HG02571 (cell line): ENCODE measurements at regions not wholly inside any gene's neighbourhood (a gene's known extent, or its start where the extent isn't known, plus 50 kb on each side); places are given as distances from the start of the nearest gene placed in this dataset.

ENCODE experiments used
- ATAC-seq: cut with Tn5 transposase; IDR thresholded peaks from one replicate; pipeline ENCODE4 v1.9.1; 2021; ENCODE audit warnings: mild to moderate bottlenecking, moderate library complexity; ENCODE audit not compliant: unreplicated experiment

GRCh38 chr6:100138346-100139022, 144.5 kb upstream of the MCHR2 start:
- no peak for ATAC-seq

DNA sequence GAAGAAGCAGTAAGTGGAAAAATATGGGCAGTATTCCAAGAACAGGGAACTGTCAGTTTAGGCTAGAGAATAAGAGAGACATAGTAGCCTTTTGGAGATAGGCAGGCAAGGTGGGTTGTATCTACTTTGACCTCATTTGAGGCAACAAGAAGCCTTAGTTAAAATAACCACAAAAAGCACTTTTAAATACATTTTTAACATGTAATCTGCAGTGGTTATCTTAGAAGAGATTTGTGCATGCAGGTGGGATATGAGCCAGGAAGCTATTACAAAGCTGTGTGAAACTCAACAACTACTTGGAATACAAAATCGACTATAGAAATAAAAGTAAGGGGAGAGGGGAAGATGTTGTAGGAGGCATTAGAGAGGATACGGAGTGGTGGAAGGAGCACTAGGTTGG, 143.7 kb upstream of the MCHR2 start:
- ATAC-seq: no peak

DNA sequence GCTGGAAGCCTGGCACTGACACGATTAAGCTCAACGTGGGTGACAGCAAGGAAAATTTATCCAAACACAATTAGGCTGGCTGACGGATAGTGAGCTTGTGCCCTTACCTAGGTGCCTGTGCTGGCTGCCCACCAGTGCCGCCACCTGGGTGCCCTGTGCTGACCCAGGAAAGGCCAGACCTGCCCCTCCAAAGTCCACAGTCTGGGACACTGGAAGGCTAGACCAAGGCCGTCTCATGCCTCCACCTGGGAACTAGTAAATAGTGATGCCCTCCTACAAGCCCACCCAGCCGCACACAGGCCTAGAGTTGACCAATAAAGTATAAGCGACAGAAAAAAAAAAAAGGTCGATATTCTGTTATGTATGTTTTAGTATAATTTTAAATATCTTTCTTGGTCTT, 142.6 kb upstream of the MCHR2 start:
- ATAC-seq: no peak

GRCh38 chr6:100135977-100136376, 142.0 kb upstream of the MCHR2 start:
- ATAC-seq: no peak

DNA sequence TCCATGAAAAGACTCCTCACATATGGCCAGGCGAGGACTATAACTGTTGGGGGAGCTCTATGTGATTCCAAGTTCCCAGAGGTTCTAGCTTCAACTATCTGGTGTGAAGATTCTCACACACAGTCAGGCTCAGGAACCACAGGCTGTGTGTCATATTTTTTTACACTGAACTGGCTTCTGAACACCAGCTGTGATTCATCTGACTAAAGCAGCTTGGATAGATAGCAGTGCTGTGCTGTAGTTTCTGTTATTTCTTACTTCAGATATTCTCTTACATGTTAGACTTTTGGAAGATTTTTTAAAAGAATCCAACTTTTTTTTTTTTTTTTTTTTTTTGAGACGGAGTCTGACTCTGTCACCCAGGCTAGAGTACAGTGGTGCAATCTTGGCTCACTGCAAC, 140.7 kb upstream of the MCHR2 start:
- no peak for ATAC-seq

DNA sequence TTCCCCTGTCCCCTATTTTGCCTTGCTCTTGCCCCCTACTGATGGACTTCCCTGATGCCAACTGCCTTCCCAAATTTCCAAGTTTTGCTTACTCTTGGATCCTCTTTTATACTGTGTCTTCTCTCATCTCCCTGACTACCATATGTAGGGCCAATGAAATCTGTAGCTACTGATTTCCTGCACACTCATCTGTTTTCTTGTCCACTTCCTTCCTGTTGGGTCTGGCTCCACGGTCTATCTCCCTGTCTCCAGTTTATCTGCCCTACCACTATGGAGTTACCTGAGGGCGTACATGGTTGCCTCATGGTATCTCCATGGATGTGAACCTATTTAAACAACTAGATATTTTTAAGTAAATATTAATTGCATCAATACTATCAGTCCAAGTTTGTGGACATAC, 140.3 kb upstream of the MCHR2 start:
- ATAC-seq: no peak

DNA sequence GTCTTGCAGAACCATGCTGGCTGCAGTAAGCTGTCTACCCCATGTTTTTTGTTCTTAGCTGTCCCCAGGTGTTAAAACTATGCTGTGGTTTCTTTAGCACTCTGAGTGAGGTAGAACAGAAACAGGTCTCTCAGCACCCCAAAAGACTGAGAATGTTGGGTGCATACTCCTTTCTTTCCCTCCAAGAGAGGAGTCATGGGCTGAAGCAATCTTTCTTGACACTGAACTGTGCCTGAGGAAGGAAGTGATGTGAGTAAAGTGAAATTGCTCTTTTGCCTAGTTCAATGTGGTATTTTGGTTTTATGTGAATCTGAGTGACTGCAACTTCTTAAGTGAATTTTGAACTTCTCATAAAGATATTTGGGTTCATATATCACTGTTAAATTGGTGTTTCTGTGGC, 138.0 kb upstream of the MCHR2 start:
- no peak for ATAC-seq

- ATAC-seq: no peak
Measured at GRCh38 chr6:100130630-100131029, 136.6 kb upstream of the MCHR2 start.

- peak; percentile 67 for ATAC-seq
Measured at GRCh38 chr6:100126790-100127484, 132.9 kb upstream of the MCHR2 start.

GRCh38 chr6:100121854-100122609, 128.0 kb upstream of the MCHR2 start:
- no peak for ATAC-seq

DNA sequence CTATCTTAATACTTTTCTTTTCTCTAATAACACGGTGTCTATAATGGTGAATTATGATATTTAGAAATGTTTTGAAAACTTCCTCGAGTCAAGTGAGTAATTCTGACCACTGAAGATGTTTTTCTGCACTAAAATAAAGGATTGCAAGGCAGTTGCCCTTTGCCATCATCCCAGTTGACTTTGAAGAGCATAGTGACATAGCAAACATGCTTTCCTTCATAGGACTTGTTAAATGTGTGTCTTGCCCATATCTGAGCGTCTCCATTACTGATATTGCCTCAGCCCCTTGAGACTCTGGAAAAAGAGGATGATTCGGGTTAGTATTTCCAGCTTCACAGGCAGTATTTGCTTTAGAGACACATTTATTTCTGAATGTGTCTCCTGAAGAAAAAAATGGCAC, 125.2 kb upstream of the MCHR2 start:
- ATAC-seq: no peak

- no peak for ATAC-seq
Measured at GRCh38 chr6:100118301-100118700, 124.3 kb upstream of the MCHR2 start.

- ATAC-seq: no peak
Measured at GRCh38 chr6:100117680-100118079, 123.7 kb upstream of the MCHR2 start.

DNA sequence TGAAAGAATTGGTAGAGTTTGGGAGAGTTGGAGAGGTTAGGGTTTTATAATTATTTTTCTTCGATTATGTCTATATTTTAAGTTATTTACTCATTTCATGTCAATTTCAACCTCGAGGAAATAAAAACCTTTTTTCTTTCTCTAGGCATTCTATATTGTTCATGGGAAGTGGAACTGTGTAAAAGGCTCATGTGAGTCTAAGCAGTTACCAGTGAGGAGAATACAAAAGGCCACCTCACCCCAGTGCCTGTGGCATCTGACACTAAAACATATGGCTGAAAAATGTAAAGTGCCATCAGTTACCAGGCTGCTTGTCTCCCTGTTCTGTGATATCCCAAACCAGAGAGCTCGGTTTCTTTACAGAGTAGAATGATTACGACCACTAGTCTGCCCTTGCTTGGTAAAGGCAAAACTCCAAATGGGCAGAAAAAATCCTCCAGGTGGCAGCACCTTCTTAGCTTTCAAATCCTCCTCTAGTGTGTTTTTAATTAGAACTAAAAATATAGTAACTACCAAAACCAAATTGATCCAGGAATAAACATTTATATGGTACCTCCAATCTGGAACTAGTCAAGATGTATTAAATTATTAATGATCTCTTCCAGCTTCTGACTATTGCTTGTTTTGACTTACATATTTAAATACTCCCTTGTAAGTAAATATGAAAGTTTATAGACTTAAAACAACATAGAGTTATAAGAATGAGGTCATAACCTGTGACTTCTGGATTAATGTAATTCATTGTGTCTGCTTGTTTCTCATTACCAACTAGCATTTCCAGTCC, 122.6 kb upstream of the MCHR2 start:
- ATAC-seq: no peak

- no peak for ATAC-seq
Measured at GRCh38 chr6:100115407-100116101, 121.5 kb upstream of the MCHR2 start.

GRCh38 chr6:100112855-100113508, 119.0 kb upstream of the MCHR2 start:
- ATAC-seq: no peak

DNA sequence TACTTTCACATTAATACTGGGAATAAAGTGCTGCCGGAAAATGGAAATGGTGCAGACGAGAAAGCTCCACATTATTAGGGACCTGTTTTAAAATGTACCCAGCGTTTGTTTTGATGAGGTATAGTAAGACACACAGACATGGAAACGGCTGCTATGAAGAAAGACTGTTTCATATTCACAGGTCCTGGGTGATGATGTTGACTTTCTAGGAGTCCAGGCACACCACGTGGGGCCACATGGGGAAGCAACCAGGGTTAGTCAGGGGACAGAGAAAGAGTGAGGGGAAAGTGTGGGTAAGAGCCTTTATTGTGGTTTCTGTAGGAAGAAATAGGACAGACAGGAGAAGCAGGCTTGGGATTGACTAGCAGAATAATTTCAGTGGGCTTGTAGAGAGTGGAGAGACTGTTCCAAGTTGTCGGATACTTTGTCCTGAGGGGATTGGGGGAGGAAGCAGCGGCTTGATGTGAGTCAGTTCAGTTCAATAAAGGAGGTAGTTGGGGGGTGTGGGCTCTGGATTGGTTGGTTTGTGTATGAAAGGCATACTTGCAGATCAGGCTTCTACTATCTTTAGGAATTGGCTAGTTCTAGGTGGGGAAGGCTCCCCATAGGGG, 112.0 kb upstream of the MCHR2 start:
- ATAC-seq: no peak

DNA sequence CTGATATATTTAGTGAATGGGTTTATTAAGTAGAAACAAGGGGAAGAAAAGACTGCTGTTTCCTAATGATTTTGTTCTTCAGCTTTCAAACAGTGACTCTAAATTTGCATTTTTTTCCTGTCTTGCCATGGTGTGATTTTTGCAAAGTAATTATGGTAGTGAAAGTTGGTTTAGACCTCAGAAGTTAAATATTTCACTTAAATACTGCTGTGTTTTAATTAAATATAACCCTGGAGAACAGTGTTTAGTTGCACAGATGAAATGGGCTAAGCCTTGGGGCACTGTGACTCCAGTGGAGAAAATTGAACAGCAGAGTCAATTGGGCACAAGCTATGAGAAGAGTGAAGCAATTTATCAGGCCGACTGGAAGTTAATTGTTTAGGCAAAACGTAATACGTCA, 111.1 kb upstream of the MCHR2 start:
- no peak for ATAC-seq

DNA sequence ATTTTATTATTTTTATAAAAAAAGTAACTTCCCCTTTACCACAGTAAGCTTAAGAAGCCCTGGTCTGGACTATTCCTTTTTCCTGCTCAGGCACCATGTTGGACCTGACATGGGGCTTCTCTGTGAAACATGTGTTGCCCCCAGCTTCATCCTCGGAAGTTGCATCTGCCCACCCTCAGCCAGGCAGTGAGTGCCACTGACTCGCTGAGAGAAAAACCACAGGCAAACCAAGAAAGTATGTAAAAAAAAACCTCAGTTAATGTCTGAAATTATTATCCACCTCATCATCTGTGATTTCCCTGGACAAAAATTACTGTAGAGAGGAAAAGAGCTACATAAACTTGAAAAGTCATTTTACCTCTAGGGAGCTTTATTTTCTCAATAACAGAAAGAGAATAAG, 109.9 kb upstream of the MCHR2 start:
- no peak for ATAC-seq

DNA sequence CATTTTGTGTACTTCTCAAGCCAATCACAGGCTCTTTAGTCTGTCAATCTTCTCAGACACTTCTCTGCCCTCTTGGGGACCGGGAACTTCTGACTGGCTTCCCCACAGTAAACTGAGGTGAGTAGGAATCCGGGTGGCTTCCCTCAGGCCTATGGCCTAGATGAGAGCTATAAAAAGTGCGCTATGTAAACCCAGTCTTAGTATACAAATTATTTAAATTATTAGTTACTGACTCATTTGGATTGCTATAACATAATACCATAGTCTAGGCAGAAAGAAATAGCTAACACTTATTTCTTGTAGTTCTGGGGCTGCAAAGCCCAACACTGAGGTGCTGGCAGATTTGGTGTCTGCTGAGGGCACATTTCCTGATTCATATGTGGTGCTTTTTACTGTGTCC, 109.2 kb upstream of the MCHR2 start:
- ATAC-seq: no peak
